SK-N-SH (cell line): ENCODE measurements at regions not wholly inside any gene's neighbourhood (a gene's known extent, or its start where the extent isn't known, plus 50 kb on each side); places are given as distances from the start of the nearest gene placed in this dataset.

Experiments used
- CTCF ChIA-PET: fragments of 300-600, 350-600 bp; formaldehyde crosslinking; extraction: SDS; loops from one replicate; lab custom pipeline; 2021; lab: Yijun Ruan, JAX
- POLR2A ChIA-PET: fragments of 350-600 bp; sonication (Branson Sonifier 250); formaldehyde crosslinking; extraction: SDS; loops from one replicate; lab custom pipeline; 2020; ENCODE audit warnings: antibody characterized with exemption, inconsistent platforms; lab: Yijun Ruan, JAX
- DNase-seq: peaks from one replicate; pipeline ENCODE4 v3.0.0; 2012
- H2AFZ ChIP-seq: fragments of 200-600 bp; sonication (generic); 2 replicates; pipeline ENCODE4 v1.8.1; 2016; ENCODE audit warnings: antibody characterized with exemption, mild to moderate bottlenecking, low read depth
- H3F3A ChIP-seq: fragments of 200-600 bp; sonication (generic); replicated peaks from 2 replicates; pipeline ENCODE3; 2016; ENCODE audit warnings: antibody characterized with exemption, mild to moderate bottlenecking; ENCODE audit not compliant: insufficient read depth
- H3K27ac ChIP-seq, 2 experiments: fragments of 200-500 bp in 1 of 2; fragments of 200-600 bp in 1 of 2; sonication (Bioruptor generic) in 1 of 2; sonication (generic), shearing (Covaris generic) in 1 of 2; 2 replicates each; pipeline versions ENCODE4 v1.5.1 to v1.6.1; 2014 to 2016; ENCODE audit warnings: low read depth in 2 of 2, inconsistent platforms in 1 of 2, low read length in 1 of 2, mild to moderate bottlenecking in 1 of 2, mixed read lengths in 1 of 2
- H3K27me3 ChIP-seq: fragments of 200-600 bp; sonication (generic), shearing (Covaris generic); 2 replicates; pipeline ENCODE4 v1.6.1; 2016; ENCODE audit warnings: mixed run types; ENCODE audit not compliant: insufficient read depth
- H3K36me3 ChIP-seq, 2 experiments: fragments of 200-500 bp in 1 of 2; fragments of 200-600 bp in 1 of 2; sonication (Bioruptor generic) in 1 of 2; sonication (generic) in 1 of 2; replicated peaks in 1 of 2; 2 replicates each; pipeline versions ENCODE3 to v1.5.1; 2014 to 2016; ENCODE audit warnings: low read length in 1 of 2, mild to moderate bottlenecking in 1 of 2; ENCODE audit not compliant: insufficient read depth in 2 of 2, control insufficient read depth in 1 of 2
- H3K4me1 ChIP-seq, 2 experiments: fragments of 200-500 bp in 1 of 2; fragments of 200-600 bp in 1 of 2; sonication (Bioruptor generic) in 1 of 2; sonication (generic), shearing (Covaris generic) in 1 of 2; 2 replicates each; pipeline versions ENCODE4 v1.5.1 to v1.6.1; 2014 to 2016; ENCODE audit warnings: low read depth in 1 of 2, low read length in 1 of 2, mixed run types in 1 of 2; ENCODE audit not compliant: insufficient read depth in 2 of 2, control insufficient read depth in 1 of 2
- H3K4me2 ChIP-seq: fragments of 200-600 bp; sonication (generic), shearing (Covaris generic); 2 replicates; pipeline ENCODE4 v1.6.1; 2017; ENCODE audit warnings: mixed run types
- H3K4me3 ChIP-seq, 2 experiments: fragments of 200-500 bp in 1 of 2; fragments of 200-600 bp in 1 of 2; sonication (Bioruptor generic) in 1 of 2; sonication (generic), shearing (Covaris generic) in 1 of 2; 2 replicates each; pipeline versions ENCODE4 v1.5.1 to v1.8.1; 2014 to 2016; ENCODE audit warnings: low read depth in 2 of 2, inconsistent platforms in 1 of 2, low read length in 1 of 2, mild to moderate bottlenecking in 1 of 2, mixed read lengths in 1 of 2, moderate library complexity in 1 of 2
- H3K79me2 ChIP-seq: fragments of 200-600 bp; sonication (generic); 2 replicates; pipeline ENCODE4 v1.8.1; 2017; ENCODE audit warnings: mild to moderate bottlenecking; ENCODE audit not compliant: insufficient read depth
- H3K9ac ChIP-seq: fragments of 200-600 bp; sonication (generic); 2 replicates; pipeline ENCODE4 v1.6.1; 2017; ENCODE audit warnings: mixed run types
- H3K9me2 ChIP-seq: fragments of 200-600 bp; sonication (generic); 2 replicates; pipeline ENCODE4 v1.6.1; 2017; ENCODE audit warnings: mixed run types
- H3K9me3 ChIP-seq: fragments of 200-600 bp; sonication (generic); 2 replicates; pipeline ENCODE4 v1.6.1; 2017; ENCODE audit warnings: mixed run types, mild to moderate bottlenecking, moderate library complexity
- H4K20me1 ChIP-seq: fragments of 200-600 bp; sonication (generic); 2 replicates; pipeline ENCODE4 v1.6.1; 2017; ENCODE audit warnings: mild to moderate bottlenecking, mixed run types; ENCODE audit not compliant: insufficient read depth
- CTCF ChIP-seq: fragments of 200-600 bp; sonication (generic); IDR thresholded peaks from 2 replicates; pipeline ENCODE4 v1.6.1; 2017; ENCODE audit warnings: antibody characterized with exemption, mild to moderate bottlenecking, moderate library complexity
- FOXJ3 ChIP-seq: sonication (generic); formaldehyde crosslinking; IDR thresholded peaks from 2 replicates; pipeline ENCODE4 v1.5.1; 2020; ENCODE audit warnings: mild to moderate bottlenecking, missing genetic modification reagents
- FOXM1 ChIP-seq: IDR thresholded peaks from 2 replicates; pipeline ENCODE4 v1.4.0; 2012; ENCODE audit warnings: low read depth, mild to moderate bottlenecking
- GABPA ChIP-seq: IDR thresholded peaks from 2 replicates; pipeline ENCODE4 v1.4.0; 2012; ENCODE audit warnings: low read depth, mild to moderate bottlenecking
- GATA2 ChIP-seq: sonication (generic); formaldehyde crosslinking; IDR thresholded peaks from 2 replicates; pipeline ENCODE4 v1.5.0; 2020; ENCODE audit warnings: mild to moderate bottlenecking, missing genetic modification reagents
- MEF2A ChIP-seq: IDR thresholded peaks from 2 replicates; pipeline ENCODE4 v1.4.0; 2012; ENCODE audit warnings: low read depth, borderline replicate concordance
- RAD21 ChIP-seq: IDR thresholded peaks from 2 replicates; pipeline ENCODE4 v1.6.1; 2012; ENCODE audit warnings: mild to moderate bottlenecking, low read length
- RCOR1 ChIP-seq: fragments of 150-350 bp; IDR thresholded peaks from 2 replicates; pipeline ENCODE4 v1.6.1; 2017; ENCODE audit warnings: antibody characterized with exemption, low read length
- RXRA ChIP-seq: IDR thresholded peaks from 2 replicates; pipeline ENCODE4 v1.4.0; 2012; ENCODE audit warnings: low read depth, mild to moderate bottlenecking, borderline replicate concordance
- YY1 ChIP-seq: IDR thresholded peaks from 2 replicates; pipeline ENCODE4 v1.4.0; 2012; ENCODE audit warnings: low read depth, mild to moderate bottlenecking
- WGBS: methylation state at CpG from one replicate; pipeline ENCODE4 v1.1.6; 2017; ENCODE audit warnings: low lambda C conversion rate; 5-methylcytosine and 5-hydroxymethylcytosine counted together
- TF ChIP-seq, protein P1 (sequence below): IDR thresholded peaks from 2 replicates; pipeline ENCODE4 v1.4.0; 2012; ENCODE audit warnings: low read depth

DNA sequence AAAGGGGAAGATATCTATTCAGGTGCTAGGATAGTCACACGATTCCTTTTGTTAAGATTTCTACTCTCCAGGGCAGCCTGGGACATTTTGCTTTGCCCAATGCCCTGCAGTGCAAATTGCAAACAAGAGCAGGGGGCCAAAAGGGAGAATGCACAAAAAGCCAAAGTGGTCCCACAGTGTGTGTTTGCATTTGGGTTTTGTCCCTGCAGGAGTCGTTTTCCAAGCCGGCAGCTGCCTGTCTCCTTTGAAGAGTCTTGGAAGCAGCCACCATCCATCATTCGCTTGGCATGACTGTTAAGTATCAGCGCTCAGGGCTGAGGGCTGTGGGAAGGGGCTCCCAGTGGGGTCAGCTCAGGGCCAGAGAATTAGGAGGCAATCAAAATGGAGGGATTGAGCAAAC lies 184.7 kb downstream of the MIAT start:
- Histone ChIP-seq H4K20me1 (no peaks in the 10 kb centered on the region), H3F3A (no peaks in the 10 kb centered on the region), H3K9ac (no peak overlapping the region), H3K36me3 (no peaks in the 10 kb centered on the region), H3K4me3 (no peak overlapping the region)
- no peak for TF ChIP-seq RAD21
- TF ChIP-seq, protein P1, sequence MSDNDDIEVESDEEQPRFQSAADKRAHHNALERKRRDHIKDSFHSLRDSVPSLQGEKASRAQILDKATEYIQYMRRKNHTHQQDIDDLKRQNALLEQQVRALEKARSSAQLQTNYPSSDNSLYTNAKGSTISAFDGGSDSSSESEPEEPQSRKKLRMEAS = no peak
- TF ChIP-seq GABPA = no peak
- no peak for TF ChIP-seq YY1
- no peak for TF ChIP-seq FOXJ3 (CRISPR knock-in tag)
- TF ChIP-seq RXRA = no peak
- TF ChIP-seq MEF2A = no peak
- no peak for TF ChIP-seq RCOR1
- TF ChIP-seq FOXM1 = no peak
- no peak for TF ChIP-seq CTCF
- TF ChIP-seq GATA2 (CRISPR knock-in tag) = no peak
- TF ChIP-seq, all 33 proteins: peak for 0
- Histone ChIP-seq H3K4me2 (no peak overlapping the region), H2AFZ (no peak overlapping the region), H3K9me2 (no peaks in the 10 kb centered on the region), H3K9me3 (no peaks in the 10 kb centered on the region), H3K4me1 (peaks cover 2 to 16% of the 10 kb centered on the region in 2 experiments; a peak in 2 of 4 replicates), H3K79me2 (no peaks in the 10 kb centered on the region), H3K27ac (no peak overlapping the region), H3K27me3 (no peaks in the 10 kb centered on the region)
- POLR2A ChIA-PET = no interaction called here
- WGBS = 82% methylated on average over 5 of the region's 5 CpGs
- CTCF ChIA-PET = interaction anchor here (1.9 kb wide), 1 partner anchor 19 kb away, joined by 4 read pairs; no protein-coding TSS in a partner anchor
- no peak for DNase-seq

DNA sequence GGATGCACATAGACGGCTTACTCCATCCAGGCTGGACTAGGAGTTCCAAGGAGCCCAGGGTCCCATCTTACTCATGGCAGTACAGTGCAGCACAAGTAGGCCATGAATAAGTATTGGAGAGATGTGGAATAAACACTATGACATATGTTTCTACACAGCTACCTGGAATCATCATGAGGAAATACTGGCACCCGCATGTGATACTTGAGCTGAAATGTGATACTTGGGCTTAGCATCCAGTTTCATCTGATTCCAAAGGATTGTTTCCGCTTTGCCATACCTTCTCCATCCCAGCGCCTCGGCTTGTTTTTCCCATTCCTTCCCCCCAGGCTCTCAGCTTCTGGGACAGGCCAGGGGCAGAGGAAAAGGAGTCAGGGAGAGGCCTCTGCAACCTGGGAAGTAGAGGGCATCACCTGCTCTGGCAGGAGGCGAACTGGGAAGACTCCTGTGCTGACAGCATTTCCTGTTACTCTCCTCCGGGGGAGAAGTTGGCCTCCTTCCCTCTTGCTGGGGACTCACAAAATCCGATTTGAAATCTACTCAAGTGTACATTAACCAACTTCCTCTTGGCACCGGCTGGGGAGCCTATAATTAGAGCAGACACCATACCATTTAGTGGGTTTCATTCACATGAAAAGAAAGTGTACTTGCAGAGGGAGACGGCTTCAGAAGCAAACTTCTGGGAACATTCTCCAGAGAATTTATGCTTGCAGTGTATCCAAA lies 187.8 kb downstream of the MIAT start:
- H3K27me3 ChIP-seq = no peaks in the 10 kb centered on the region
- WGBS = 49% methylated on average over 10 of the region's 10 CpGs
- no peaks in the 10 kb centered on the region for H3K9me3 ChIP-seq

More for the DNA sequence above, 187.8 kb downstream of the MIAT start:
- no peaks in the 10 kb centered on the region for H4K20me1 ChIP-seq
- H3K79me2 ChIP-seq = no peaks in the 10 kb centered on the region
- H3K9ac ChIP-seq = no peak overlapping the region
- H2AFZ ChIP-seq = no peak overlapping the region
- POLR2A ChIA-PET = no interaction called here
- peak overlapping the region; percentile 46; the same call in 1 of the 2 replicates for H3K4me2 ChIP-seq
- H3K9me2 ChIP-seq = no peaks in the 10 kb centered on the region
- CTCF ChIA-PET = interaction anchor here (1.0 kb wide), 1 partner anchor 9 kb away, joined by 3 read pairs; no protein-coding TSS in a partner anchor
- TF ChIP-seq, protein P1 = no peak
- TF ChIP-seq, all 33 proteins: peak for 0
- Histone ChIP-seq H3K36me3 (no peaks in the 10 kb centered on the region), H3K27ac (no peak overlapping the region), H3K4me1 (peaks cover 2 to 16% of the 10 kb centered on the region in 2 experiments; a peak in 2 of 4 replicates), H3F3A (no peaks in the 10 kb centered on the region), H3K4me3 (no peak overlapping the region)
- no peak for DNase-seq
